HG03469 (cell line): ENCODE measurements at regions not wholly inside any gene's neighbourhood (a gene's known extent, or its start where the extent isn't known, plus 50 kb on each side); places are given as distances from the start of the nearest gene placed in this dataset.

ENCODE experiments used
- ATAC-seq: cut with Tn5 transposase; IDR thresholded peaks from one replicate; pipeline ENCODE4 v1.9.1; 2021; ENCODE audit warnings: mild to moderate bottlenecking, moderate library complexity, moderate number of reproducible peaks; ENCODE audit not compliant: unreplicated experiment

DNA sequence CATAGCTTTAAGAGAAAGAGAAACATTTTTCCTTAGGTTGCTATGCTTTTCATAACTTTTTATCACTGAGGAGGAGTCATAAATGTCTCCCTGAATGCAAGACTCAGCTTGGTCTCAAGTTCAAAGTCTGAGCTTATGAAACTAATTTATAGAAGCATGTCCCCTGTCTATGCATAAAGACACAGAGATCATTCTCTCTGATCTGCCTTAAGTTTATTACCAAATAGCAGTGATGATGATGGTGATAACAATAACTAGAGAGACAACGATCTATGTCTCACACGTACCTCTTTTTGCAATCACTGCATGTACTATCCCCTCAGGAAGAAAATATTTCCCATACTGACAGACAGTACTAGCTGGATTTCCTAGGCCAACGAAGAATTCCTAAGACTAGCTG lies 266.4 kb upstream of the G2E3 start:
- ATAC-seq: no peak

DNA sequence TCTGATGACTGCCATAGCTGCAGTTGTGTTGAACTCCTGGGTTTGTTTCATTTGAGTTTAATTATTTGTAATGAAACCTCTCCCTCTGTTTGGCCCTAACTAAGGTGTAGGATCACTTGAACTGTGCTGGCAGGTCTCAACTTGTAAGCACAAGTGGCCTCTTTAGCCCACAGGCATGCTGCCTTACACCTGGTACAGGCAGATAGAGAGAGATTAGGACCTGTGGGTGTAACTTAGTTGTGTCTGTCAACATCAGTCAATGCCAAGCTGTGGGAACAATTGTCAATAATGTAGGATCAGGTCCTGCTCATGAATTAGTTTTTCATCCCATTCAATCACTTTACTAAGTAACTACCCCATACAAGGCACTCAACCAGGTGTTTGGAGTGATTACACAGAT lies 263.0 kb upstream of the G2E3 start:
- ATAC-seq: no peak

DNA sequence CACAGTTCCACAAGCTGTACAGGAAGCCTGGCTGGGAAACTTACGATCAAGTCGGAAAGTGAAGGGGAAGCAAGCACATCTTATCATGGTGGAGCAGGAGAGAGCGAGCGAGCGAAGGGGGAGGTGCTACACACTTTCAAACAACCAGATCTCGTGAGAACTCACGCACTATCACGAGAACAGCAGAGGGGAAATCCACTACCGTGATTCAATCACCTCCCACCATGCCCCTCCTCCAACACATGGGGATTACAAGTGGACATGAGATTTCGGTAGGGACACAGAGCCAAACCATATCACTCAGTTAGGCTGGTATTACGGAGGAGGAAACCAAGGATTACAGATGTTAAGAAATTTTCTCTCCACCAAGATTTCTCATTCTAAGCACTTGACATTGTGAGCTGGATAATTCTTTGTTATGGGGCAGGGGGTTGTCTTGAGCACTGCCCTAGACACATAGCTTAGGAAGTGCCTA lies 262.0 kb upstream of the G2E3 start:
- no peak for ATAC-seq

DNA sequence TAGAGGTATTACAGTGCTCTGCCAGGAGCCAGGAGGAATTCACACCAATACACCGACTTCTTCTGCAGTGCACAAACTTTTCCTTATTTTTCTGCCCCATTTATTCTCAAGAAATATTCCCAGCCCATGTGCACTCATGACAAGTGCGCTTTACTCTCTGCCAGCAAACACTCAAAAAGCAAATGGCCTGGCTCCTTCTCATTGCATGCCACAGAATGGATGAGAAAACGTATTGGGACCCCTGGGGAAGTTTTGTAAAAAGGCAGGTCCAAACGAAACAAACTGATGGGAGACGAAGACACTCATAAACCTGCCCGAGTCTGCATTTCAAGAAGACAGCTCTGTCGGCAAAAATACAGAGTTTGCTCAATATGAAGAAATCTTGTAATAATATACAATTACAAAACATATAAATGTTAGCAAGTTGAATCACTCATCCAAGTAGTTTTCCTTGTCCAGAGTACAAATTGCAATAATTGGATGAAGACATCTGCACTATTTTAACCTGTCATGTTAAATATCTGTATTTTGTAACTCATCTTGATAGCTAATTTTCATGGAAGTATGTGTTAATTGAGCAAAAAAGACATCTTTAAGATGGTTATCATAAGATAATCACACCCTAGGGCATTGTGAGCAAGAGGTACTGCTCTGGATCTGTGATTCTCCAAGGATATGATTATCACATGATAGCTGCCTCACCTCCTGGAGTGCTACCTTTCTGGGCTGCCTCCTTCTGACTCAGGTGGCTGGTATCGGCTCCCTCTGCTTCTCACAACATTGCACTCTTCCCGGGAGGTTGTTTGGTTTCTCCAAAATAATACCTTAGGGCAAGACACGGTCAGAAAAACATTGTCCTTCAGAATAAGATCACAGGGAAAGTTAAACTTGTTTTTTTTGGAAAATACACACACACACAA lies 260.8 kb upstream of the G2E3 start:
- no peak for ATAC-seq

DNA sequence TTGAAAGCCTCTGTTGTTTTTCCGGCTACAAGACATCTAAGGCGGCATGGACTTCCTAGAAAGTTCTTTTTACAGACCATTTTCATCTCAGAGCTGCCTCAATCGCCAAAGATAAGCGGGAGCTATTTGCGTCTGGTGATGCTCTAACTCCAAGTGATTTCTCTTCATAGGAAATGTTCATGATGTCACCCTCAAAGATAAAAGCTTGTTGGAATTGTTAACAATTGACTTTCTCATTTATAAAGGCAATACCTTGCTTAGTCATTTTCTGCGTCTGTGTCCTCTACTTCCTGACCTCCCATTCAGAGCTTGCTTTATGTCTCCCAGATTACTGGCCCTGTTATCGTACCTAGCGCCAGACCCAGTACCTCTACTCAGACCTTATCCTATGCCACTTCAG lies 259.0 kb upstream of the G2E3 start:
- ATAC-seq: no peak

DNA sequence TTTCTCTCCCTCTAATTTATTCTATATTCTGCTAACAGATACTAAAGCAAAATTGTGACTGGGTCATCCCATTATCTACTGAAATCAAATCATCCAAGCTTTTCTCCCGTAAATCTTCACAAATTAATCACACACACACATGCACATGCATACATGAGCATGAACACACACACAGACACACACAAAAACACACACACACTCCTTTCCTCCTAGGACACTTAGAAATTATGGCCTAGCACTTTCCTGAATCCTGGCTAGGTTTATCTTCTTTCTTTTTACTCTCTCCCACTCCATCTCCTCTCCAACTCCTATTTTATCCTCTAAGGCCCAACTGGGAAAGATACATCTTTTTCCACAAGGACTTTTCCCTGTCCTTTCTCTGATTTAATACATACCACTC lies 255.6 kb upstream of the G2E3 start:
- ATAC-seq: no peak

DNA sequence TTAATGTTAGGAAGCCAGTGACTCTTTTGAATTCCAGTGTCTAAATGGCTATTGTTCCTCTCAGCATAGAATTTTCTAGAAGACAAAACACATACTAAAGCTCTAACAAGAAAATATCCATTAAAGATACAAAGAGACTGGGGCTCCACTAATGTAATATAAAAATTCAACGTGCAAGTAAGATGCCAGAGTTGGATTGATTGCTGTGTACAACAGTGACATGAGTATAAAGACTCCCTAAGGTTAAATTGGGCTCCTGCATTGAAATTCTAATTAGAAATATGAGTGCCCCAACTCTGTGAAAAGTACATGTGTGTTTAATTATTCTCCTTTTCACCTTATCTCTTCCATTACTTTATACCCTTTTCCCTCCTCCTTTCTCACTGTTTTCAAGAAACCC lies 253.6 kb upstream of the G2E3 start:
- no peak for ATAC-seq

DNA sequence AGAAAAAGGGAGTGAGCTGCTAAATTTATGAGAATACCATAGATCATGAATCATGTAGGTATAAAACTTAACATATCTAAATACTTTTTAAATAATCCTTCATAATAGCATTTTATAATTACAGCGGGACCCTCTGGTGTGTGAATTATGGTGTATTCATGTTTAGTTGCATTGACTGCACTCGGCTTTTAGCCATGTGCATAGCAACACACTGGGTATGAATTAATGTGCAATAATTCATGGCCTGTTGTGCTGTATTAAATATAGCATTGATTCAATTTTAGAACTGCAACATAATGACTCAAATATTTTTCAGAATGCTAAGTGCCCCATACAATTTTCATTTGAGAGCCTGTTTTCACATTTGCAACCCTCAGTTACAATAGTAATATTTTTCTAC lies 249.6 kb upstream of the G2E3 start:
- no peak for ATAC-seq

DNA sequence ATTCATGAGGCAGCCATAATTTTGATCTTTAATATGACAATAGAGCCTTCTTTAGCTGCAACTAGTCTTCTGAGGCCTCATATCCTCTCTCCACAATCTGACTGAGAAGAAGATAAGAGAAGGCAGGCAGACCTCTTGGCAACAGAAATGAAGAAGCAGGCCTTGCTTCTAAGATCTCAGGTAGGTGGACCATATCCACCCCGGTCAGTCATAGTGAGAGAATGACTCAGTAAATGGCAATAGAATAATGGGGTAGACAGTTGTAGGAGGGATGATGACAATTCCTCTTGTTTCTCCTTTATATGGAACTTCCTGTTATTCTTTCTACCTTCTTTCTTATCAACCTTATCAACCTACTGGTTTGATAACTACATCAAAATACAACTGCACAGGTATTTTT lies 246.7 kb upstream of the G2E3 start:
- no peak for ATAC-seq

DNA sequence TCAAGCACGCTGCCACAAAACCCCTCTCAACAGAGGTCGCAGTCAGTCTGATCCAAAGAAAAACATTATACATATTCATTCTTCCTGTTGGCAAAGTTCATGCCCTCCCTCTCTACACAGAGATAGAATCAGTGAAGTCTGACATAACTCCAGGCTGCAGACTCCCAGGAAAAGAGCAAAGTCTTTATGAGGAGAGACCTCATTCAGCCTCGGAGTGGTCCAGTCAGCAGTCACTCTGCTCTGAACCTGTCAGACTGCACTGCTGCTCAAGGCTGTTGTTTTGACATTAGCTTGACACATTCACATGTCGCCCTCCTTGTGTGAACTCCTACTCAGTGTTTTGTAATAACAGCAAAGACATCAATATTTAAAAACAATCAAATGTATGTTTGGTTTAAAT lies 241.2 kb upstream of the G2E3 start:
- no peak for ATAC-seq

DNA sequence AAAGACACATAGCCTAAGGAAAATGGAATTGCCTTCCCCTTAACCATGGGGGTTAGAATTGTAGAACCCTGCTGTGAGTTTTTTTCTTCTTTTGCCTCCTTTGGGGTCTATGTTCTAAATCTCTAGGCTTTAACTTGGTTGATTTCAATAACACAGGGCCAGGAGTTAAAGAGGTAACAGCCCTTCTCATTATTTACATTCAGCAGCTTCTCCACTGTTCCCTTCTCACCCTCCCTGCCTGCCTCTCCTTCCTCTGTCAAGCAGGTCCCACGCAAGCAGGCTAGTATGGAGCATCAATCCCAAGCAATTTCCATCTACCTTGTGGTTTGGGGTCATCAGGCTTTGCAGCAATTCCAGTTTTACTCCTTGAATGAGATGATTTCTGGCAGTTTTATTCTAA lies 236.1 kb upstream of the G2E3 start:
- ATAC-seq: no peak

DNA sequence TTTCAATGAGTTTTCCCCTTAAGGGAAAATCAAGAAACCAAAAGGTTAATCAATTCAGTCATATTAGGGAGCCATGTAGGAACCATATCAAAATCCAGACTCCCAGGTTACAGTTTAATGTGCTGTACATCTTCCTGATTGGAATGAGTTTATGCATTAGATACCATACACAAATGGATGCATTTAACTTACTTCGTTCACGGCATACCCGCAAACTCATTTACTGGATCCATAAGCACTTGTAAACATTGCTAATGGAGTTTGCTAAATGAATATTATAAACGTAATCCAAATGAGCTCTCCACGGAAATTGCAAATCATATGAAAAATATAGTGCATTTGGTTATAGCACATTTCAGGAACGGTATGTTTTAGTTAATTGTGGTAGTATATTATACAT lies 228.9 kb upstream of the G2E3 start:
- ATAC-seq: no peak

DNA sequence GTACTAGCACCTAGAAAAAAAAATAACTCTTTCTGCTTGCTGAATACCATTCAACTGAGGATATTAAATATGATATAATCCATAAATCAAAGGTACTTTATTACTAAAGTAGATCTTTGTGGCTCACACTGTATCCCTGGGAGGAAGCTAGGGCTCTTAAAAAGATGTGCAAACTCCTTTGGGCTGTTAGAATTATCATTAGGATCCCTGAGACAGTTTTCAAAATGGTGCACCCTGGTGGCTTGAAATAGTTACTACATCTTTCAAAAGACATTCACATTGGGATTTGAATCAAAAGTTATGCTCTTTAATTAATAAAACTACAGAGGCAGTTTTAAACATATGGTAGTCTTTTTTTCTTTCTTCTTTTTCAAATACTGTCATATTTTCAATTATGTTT lies 228.5 kb upstream of the G2E3 start:
- ATAC-seq: no peak

DNA sequence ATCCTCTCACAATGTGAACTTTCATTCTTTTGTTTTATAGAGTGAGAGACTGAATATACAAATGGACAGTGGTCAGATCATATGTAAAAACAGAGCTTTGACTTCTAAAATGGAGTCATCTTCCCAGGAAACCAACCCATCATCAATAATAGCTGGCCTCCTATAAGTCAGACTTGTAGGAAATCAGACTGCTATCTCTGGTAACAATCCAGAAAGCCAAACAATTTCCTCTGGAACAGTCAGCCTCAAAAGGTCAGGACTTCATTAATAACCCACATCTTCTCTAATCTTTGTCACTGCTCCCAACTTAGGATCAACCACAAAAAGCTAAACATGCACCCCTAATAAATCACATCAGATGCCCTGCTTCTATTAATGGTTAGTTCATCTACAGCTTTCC lies 227.9 kb upstream of the G2E3 start:
- ATAC-seq: no peak

DNA sequence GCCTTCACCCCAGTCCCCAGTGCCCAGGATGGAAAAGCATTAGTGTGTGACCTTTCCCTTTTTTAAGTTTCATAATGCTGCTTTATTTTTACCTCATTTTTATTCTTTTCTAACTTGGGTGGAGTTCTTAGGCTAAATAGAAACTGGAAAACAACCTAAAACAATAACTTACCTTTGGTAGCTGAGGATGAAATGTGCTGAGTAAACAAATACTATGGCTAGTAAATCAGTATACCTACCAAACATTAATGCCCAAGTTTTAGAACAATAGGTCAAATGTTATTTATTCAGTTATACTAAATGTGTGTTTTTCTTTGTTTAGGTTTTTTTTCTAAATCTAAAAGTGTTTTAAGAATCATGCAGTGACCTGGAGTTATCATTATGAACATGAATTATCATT lies 226.6 kb upstream of the G2E3 start:
- no peak for ATAC-seq

DNA sequence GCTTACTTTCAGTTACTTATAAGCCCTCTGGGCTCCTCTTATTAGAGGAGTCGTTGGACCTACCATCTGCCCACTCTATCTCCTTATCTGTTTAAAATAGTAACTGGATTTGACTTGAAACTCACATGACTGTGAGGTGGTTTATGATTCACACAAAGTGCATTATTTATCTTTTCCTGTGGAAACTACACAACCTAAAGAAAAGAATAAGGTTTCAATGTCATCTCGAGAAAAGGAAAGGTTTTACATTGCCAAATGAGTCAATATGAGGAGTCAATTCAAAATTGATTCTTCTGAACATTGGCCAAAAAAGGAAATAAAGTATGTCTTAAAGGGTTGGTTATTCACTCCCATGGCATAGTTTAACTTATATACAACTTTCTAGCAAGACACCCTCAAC lies 225.0 kb upstream of the G2E3 start:
- ATAC-seq: no peak

DNA sequence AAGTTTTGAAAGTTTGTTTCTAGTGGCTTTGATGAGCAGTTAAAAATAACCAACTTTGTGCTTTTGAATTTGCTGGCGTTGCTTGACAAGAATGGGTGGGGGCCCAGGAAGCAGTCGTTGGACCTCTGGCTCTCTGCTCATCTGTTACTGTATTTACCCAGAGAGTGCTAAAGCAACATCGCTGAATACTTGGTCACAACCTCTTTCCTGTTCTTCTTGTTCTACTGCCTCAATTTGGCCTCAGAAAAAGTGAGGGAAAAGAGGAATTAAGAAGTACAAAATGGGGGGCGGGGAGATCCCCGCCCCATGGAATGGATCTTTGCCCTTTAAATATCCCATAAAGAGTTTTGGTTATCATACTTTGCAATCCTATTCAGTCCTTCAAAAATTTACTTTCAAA lies 221.5 kb upstream of the G2E3 start:
- ATAC-seq: no peak

DNA sequence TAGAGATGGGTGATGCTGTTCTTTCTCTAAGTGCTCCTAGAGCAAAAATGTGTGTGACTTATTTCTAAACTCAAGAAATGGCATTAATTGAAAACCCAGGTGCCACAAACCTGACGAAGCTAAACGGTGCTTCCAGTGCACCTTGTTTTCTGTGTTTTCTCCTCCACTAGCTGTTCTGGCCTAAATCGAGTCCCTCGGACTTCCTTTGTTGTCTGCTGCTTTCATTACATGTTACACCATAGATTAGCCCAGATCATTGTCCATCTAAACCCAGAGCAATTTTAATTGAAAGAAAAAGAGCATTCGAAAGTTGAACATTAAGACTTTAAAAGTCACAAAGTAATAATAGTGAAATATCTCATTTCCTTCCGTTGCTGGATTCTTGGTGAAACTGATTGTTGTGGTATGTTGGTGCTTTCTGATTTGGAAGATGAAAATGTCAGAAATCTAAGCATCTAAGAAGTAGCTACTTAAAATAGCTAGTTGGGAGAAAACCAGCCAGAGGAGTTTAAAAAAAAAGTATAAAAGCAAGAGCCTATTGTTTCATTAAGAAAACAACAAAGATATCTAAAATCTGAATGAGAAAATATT lies 219.6 kb upstream of the G2E3 start:
- ATAC-seq: no peak

DNA sequence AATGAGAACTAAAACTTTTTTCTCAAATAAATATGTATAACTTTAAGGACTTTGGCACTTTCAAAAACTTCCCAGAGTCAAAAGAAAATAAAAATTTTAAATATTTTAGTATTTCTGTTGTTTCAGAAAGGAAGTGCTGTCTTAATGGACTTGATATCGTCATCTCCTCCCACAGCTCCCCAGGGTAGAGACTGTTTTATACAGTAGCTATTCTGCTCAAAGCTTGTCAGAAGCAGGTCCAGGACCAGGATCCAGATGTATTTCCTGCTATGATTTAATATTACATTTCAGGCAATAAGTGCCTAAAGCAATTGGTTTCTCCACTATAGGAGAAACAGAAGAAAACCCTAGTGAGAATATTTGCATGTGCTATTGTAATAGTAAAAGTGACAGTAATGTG lies 218.5 kb upstream of the G2E3 start:
- ATAC-seq: no peak

DNA sequence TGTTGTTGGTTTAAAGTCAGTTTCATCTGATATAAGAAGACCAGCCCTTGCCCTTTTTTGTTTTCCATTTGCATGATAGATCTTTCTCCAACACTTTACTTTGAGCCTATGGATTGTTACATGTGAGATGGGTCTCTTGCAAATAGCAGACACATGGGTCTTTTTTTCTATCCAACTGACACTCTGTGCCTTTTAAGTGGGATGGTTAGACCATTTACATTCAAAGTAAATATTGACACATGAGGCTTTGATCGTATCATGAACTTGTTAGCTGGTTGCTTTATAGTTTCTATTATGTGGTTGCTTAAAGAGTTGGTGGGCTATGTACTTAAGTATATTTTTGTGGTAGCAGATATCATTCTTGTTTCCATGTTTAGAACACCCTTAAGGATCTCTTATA lies 213.4 kb upstream of the G2E3 start:
- ATAC-seq: no peak

DNA sequence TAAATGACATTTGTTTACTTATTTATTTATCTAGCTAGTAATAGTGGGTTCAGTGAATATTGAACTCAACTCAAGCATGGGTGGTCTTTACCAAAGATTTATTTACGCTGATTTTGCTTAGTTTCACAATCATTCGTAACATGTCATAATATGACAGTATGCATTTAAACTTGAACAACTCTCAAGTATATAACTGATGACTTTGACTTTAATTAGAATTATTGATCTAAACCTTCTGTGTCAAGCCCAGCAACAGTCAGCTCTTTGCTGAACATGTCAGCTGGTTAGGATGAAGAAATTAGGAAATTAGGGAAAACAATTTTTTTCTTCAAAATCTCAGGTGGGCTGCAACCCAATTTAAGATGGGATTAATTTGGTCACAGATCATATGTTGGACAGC lies 210.5 kb upstream of the G2E3 start:
- no peak for ATAC-seq

DNA sequence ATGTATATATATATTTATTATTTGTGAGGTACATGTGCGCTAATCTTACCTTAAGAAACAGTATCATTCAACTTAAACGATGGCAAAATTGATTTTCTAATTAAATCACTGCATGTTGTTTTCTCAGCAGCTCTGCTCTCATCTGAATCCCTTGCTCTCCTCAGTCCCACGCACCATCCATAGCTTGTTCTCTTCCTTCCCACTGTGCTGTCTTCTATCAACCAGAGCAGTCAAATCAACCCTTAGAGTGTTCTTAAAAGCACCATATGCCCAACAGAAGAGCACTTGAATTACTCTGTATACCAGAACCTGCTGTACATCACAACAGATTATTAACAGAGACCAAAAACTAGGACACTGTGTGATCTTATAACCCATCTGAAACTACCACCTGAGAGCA lies 209.4 kb upstream of the G2E3 start:
- ATAC-seq: no peak

DNA sequence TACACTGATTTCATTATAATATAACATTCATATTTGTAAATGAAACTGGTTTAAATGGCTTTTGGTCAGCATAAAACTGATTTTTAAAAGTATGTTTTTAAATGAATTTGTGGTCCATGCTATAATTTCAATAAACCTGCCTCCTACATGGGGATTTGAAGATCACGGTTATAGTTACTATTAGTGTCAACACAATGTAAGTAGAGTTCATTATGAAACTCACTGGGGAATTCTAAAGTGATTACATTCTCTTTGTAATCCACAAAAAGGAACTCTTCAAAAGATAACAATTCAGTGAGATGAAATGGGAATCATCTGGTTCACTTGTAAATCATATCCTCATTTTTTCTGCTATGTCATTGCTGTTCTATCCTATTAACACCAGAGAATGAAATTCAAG lies 204.5 kb upstream of the G2E3 start:
- ATAC-seq: no peak
